Heart left ventricle (tissue), 16 donors: ENCODE measurements at regions not wholly inside any gene's neighbourhood (a gene's known extent, or its start where the extent isn't known, plus 50 kb on each side); places are given as distances from the start of the nearest gene placed in this dataset.

ENCODE experiments used
- ATAC-seq, 4 donors: fragments of 200-7000 bp; cut with Tn5 transposase; one replicate each; pipeline ENCODE4 v1.9.1; 2020 to 2022; ENCODE audit warnings: moderate library complexity in 4 of 4, mild to moderate bottlenecking in 3 of 4, moderate number of reproducible peaks in 1 of 4
- DNase-seq, 5 donors: peaks; one replicate each; pipeline ENCODE4 v3.0.0-alpha.2; 2020
- H3K27ac ChIP-seq, 12 donors: fragments of 200-600 bp; sonication (generic) in 4 of 12; one replicate each; pipeline versions ENCODE4 v1.5.0 to v1.8.0; 2016 to 2022; ENCODE audit warnings: mild to moderate bottlenecking in 2 of 12
- H3K27me3 ChIP-seq, 9 donors: fragments of 200-600 bp; sonication (generic) in 2 of 9; one replicate each; pipeline versions ENCODE4 v1.5.1 to v1.8.0; 2016 to 2022; ENCODE audit warnings: mild to moderate bottlenecking in 3 of 9
- H3K36me3 ChIP-seq, 9 donors: fragments of 200-600 bp; sonication (generic) in 2 of 9; one replicate each; pipeline versions ENCODE4 v1.5.0 to v1.8.0; 2018 to 2022; ENCODE audit warnings: mild to moderate bottlenecking in 2 of 9
- H3K4me1 ChIP-seq, 12 donors: fragments of 200-600 bp; sonication (generic) in 4 of 12; one replicate each; pipeline versions ENCODE4 v1.5.0 to v1.8.0; 2016 to 2022; ENCODE audit warnings: mild to moderate bottlenecking in 3 of 12
- H3K4me3 ChIP-seq, 12 donors: fragments of 200-600 bp; sonication (generic) in 4 of 12; one replicate each; pipeline versions ENCODE4 v1.5.0 to v1.8.0; 2017 to 2022; ENCODE audit warnings: mild to moderate bottlenecking in 9 of 12, moderate library complexity in 4 of 12
- H3K9me3 ChIP-seq, 12 donors: fragments of 200-600 bp; sonication (generic) in 4 of 12; one replicate each; pipeline versions ENCODE4 v1.5.0 to v1.8.0; 2016 to 2022; ENCODE audit warnings: mild to moderate bottlenecking in 1 of 12
- POLR2A ChIP-seq, 2 donors: fragments of 450-650 bp; IDR thresholded peaks; one replicate each; pipeline ENCODE4 v1.6.1; 2017; ENCODE audit warnings: antibody characterized with exemption in 2 of 2, mild to moderate bottlenecking in 2 of 2, moderate library complexity in 2 of 2
- WGBS, 4 donors: extraction: QIAGEN DNeasy Blood & Tissue Kit in 2 of 4; methylation state at CpG; one replicate each; pipeline versions ENCODE4 v1.1.5 to v1.1.7; 2013 to 2018; 5-methylcytosine and 5-hydroxymethylcytosine counted together
- intact Hi-C, 10 donors: fragments of 100-400 bp; cut with DNase I; formaldehyde crosslinking; loops; one replicate each; pipeline versions ENCODE4 v1.11.1 to v1.14.2; 2022
- TF ChIP-seq, protein P1 (sequence below), 12 donors: fragments of 200-600 bp; sonication (generic) in 4 of 12; IDR thresholded peaks; one replicate each; pipeline versions ENCODE4 v1.5.0 to v1.8.0; 2018 to 2022; ENCODE audit warnings: antibody characterized with exemption in 12 of 12, mild to moderate bottlenecking in 5 of 12
- donor health status: ischemic (EF 13 %, LVEDD 7.1; RV severe dilation, severe dysfunction).
- donor health status: healthy with polysubstance abuse.
- donor health status: DM: no; HTN: yes; CAD: no.
- donor health status: DM: no; HTN: no; CAD: no.
- donor health status: ischemic (EF 25% LVEDD 6.9; RV normal size, moderate dysfunction).
- donor health status: ischemic (EF 25% LVEDD 5.7; RV mildly dilated, moderate dysfunction).
- donor health status: healthy.
- donor health status: DM: yes; HTN: yes; CAD: no.
- donor health status: ischemic (EF 35%, LVEDD 5.7; RV mildly dilated, moderate dysfunction).
- donor health status: nonischemic (EF 11% LVEDD 7.7; RV severe dilation, severe dysfunction).
- donor health status: DM: yes; HTN: yes; CAD: no.
- donor health status: PGD.
- donor health status: ischemic (EF 29% LVEDD 5.4; RV normal size, mild dysfunction).
- donor health status: nonischemic (EF 23%, LVEDD 6.1; RV moderate dilation, normal function).

DNA sequence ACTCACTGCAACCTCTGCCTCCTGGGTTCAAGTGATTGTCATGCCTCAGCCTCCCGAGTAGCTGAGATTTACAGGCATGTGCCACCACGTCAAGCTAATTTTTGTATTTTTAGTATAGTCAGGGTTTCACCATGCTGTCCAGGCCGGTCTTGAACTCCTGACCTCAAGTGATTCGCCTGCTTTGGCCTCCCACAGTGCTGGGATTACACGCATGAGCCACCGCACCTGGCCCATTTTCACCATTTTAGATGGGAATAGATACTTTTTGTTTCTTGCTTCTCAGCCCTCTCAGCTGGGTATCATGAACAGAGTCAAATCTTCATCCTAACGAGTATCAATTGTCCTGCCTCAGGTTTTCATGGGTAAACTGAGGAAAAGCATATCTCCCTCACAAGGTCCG, 235.0 kb downstream of the CDC5L start:
- 82 to 93% (median 88%) methylated on average over 8 of the region's 8 CpGs for WGBS, 4 donors
- TF ChIP-seq, protein P1, sequence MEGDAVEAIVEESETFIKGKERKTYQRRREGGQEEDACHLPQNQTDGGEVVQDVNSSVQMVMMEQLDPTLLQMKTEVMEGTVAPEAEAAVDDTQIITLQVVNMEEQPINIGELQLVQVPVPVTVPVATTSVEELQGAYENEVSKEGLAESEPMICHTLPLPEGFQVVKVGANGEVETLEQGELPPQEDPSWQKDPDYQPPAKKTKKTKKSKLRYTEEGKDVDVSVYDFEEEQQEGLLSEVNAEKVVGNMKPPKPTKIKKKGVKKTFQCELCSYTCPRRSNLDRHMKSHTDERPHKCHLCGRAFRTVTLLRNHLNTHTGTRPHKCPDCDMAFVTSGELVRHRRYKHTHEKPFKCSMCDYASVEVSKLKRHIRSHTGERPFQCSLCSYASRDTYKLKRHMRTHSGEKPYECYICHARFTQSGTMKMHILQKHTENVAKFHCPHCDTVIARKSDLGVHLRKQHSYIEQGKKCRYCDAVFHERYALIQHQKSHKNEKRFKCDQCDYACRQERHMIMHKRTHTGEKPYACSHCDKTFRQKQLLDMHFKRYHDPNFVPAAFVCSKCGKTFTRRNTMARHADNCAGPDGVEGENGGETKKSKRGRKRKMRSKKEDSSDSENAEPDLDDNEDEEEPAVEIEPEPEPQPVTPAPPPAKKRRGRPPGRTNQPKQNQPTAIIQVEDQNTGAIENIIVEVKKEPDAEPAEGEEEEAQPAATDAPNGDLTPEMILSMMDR (IDR thresholded peaks at IDR 0.05) = no peak
- no peak for TF ChIP-seq POLR2A (IDR thresholded peaks at IDR 0.05)

DNA sequence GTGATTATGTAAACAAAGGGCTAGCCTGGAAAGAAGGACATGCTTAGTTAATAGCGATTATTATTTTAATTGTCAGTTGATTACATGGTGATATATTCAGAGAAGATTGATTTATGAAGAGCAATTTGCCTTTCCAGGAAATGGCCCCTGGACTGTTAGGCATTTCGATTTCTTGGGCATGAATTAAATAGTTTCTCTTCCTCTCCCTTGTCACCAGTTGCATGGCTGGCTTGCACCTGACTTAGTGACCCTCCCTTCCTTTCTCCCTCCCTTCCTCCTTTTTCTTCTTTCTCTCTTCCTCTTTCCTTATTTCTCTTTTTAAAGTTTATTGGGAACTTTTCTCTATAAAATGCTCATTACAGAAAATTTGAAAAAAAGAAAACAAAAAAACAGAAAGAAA, 235.4 kb downstream of the CDC5L start:
- 66 to 81% (median 78%) methylated on average over 2 of the region's 2 CpGs for WGBS, 4 donors
- Histone ChIP-seq H3K9me3 (no peaks in the 10 kb centered on the region), H3K27me3 (peaks cover 0 to 5% (median 0%) of the 10 kb centered on the region in 9 donors), H3K27ac (no peak overlapping the region), H3K4me1 (peaks cover 0 to 33% (median 0%) of the 10 kb centered on the region in 12 donors), H3K4me3 (no peak overlapping the region), H3K36me3 (no peaks in the 10 kb centered on the region)
- intact Hi-C loops = no loop called here
- no peak for ATAC-seq
- TF ChIP-seq, protein P1 (IDR thresholded peaks at IDR 0.05) = no peak
- TF ChIP-seq POLR2A (IDR thresholded peaks at IDR 0.05) = no peak
- DNase-seq = no peak

More for the DNA sequence above, 235.0 kb downstream of the CDC5L start:
- Histone ChIP-seq H3K9me3 (no peaks in the 10 kb centered on the region), H3K4me3 (no peak overlapping the region), H3K27me3 (peaks cover 0 to 8% (median 0%) of the 10 kb centered on the region in 9 donors), H3K36me3 (no peaks in the 10 kb centered on the region), H3K4me1 (peaks cover 0 to 29% (median 0%) of the 10 kb centered on the region in 12 donors), H3K27ac (no peak overlapping the region)
- ATAC-seq (no peak), DNase-seq (no peak)
- intact Hi-C loops = no loop called here

DNA sequence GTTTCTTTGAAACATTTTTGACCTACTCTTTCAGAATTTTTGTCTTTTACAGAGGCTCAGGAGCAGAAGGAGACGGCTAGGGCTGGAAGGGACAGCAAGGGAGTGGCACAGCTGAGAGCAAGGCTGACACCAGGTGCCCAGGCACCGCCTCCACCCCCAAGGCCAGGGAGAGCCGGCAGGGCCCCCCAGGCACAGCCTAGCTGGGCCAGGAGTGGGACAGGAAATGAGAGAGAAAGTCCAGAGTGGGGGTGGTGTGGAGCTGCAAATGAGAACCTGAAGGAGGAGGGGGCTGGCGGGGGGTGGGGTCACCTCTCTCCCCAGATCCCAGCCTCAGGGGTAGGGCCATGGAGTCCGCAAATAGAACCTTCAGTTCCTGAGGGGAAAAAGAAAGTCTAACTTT, 236.7 kb downstream of the CDC5L start:
- Histone ChIP-seq H3K4me3 (no peak overlapping the region), H3K9me3 (no peaks in the 10 kb centered on the region), H3K27me3 (peaks cover 0 to 2% (median 0%) of the 10 kb centered on the region in 9 donors), H3K4me1 (peaks cover 0 to 30% (median 0%) of the 10 kb centered on the region in 12 donors), H3K27ac (no peak overlapping the region), H3K36me3 (no peaks in the 10 kb centered on the region)
- 63 to 73% (median 68%) methylated on average over 5 of the region's 5 CpGs for WGBS, 4 donors
- intact Hi-C loops = no loop called here
- TF ChIP-seq, protein P1 (IDR thresholded peaks at IDR 0.05) = no peak
- TF ChIP-seq POLR2A (IDR thresholded peaks at IDR 0.05) = no peak
- DNase-seq (no peak), ATAC-seq (no peak)

DNA sequence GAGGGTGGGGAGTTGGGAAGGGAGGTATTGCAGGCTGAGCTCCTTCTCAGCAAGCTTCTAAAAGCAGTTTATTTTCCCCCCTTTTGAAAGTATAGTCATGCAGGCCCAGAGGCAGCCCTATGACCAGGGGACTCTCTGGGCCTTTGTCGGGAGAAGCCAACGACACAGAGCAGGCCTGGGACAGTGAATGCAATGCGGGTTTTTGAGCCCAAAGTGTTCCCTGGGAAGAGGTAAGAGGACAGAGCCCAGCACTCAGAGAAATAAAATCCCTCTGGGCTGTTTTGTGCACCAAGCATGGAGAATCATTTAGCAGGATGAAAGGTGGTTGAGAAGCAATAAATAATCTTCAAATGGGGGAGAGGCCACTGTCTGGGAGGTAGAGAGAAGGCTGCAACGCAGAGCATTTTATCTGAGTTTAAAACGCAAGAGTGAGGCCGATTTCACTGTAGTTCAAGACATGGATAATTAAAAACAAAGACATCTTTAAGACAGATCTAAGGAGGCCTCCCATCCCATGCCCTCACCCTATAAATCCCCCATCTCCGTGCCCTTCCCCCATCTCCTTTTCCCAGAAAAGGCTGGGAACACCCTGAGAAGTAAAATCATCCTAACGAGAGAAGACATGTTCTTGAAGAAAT, 237.5 kb downstream of the CDC5L start:
- intact Hi-C loops = no loop called here
- H3K27me3 ChIP-seq = peaks cover 0 to 2% (median 0%) of the 10 kb centered on the region in 9 donors
- H3K36me3 ChIP-seq = no peaks in the 10 kb centered on the region
- no peak for ATAC-seq
- WGBS, 4 donors = 75 to 89% (median 80%) methylated on average over 8 of the region's 8 CpGs
- TF ChIP-seq, protein P1 (IDR thresholded peaks at IDR 0.05) = no peak
- no peak for TF ChIP-seq POLR2A (IDR thresholded peaks at IDR 0.05)
- no peak overlapping the region for H3K4me3 ChIP-seq
- no peaks in the 10 kb centered on the region for H3K9me3 ChIP-seq
- H3K27ac ChIP-seq = no peak overlapping the region
- no peak for DNase-seq
- H3K4me1 ChIP-seq = peaks cover 0 to 30% (median 0%) of the 10 kb centered on the region in 12 donors
